PFSK-1 (cell line): ENCODE measurements at regions not wholly inside any gene's neighbourhood (a gene's known extent, or its start where the extent isn't known, plus 50 kb on each side); places are given as distances from the start of the nearest gene placed in this dataset.

Experiments used
- FOXP2 ChIP-seq: optimal IDR thresholded peaks from 2 replicates; pipeline ENCODE3; 2011; ENCODE audit warnings: borderline replicate concordance, control low read depth, inconsistent platforms; ENCODE audit not compliant: insufficient read depth; ENCODE audit errors: extremely low read length, extremely low read depth
- POLR2AphosphoS5 ChIP-seq: IDR thresholded peaks from 2 replicates; pipeline ENCODE4 v1.6.1; 2012; ENCODE audit warnings: low read depth, mild to moderate bottlenecking, control low read depth, low read length, moderate library complexity
- SIN3A ChIP-seq: IDR thresholded peaks from 2 replicates; pipeline ENCODE4 v1.6.1; 2012; ENCODE audit warnings: mild to moderate bottlenecking, low read length, moderate library complexity, borderline replicate concordance; ENCODE audit not compliant: insufficient read depth
- TAF1 ChIP-seq: IDR thresholded peaks from 2 replicates; pipeline ENCODE4 v1.6.1; 2012; ENCODE audit warnings: low read length, control low read depth, borderline replicate concordance; ENCODE audit not compliant: insufficient read depth
- TF ChIP-seq, protein P1 (sequence below), 2 experiments: IDR thresholded peaks; 2 replicates each; pipeline versions ENCODE4 v1.6.1 to v1.8.0; 2011 to 2012; ENCODE audit warnings: low read depth in 2 of 2, low read length in 2 of 2, control low read depth in 1 of 2, inconsistent platforms in 1 of 2, mild to moderate bottlenecking in 1 of 2, moderate library complexity in 1 of 2; ENCODE audit not compliant: insufficient read depth in 1 of 2

DNA sequence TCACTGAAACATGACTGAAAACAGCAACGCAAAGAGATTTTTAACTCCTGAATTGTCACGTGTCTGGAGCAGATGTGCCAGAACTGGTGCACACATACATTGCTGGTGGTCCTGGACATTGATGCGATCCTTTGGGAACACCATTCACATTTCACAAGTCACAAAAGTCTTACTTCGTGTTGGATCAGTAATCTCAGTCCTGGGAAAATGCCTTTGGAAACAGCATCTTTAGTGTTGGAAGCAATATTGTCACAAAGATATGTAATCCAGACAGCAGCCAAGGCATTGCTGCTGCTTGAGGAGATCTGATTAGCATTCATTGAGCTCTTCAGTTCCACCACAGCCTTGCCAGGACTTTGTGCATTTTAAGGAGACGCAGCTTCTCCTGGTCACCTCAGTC is 126.2 kb upstream of the SH3BP4 start:
- no peak for TF ChIP-seq POLR2AphosphoS5
- TF ChIP-seq FOXP2 = no peak
- no peak for TF ChIP-seq SIN3A
- TF ChIP-seq, protein P1, sequence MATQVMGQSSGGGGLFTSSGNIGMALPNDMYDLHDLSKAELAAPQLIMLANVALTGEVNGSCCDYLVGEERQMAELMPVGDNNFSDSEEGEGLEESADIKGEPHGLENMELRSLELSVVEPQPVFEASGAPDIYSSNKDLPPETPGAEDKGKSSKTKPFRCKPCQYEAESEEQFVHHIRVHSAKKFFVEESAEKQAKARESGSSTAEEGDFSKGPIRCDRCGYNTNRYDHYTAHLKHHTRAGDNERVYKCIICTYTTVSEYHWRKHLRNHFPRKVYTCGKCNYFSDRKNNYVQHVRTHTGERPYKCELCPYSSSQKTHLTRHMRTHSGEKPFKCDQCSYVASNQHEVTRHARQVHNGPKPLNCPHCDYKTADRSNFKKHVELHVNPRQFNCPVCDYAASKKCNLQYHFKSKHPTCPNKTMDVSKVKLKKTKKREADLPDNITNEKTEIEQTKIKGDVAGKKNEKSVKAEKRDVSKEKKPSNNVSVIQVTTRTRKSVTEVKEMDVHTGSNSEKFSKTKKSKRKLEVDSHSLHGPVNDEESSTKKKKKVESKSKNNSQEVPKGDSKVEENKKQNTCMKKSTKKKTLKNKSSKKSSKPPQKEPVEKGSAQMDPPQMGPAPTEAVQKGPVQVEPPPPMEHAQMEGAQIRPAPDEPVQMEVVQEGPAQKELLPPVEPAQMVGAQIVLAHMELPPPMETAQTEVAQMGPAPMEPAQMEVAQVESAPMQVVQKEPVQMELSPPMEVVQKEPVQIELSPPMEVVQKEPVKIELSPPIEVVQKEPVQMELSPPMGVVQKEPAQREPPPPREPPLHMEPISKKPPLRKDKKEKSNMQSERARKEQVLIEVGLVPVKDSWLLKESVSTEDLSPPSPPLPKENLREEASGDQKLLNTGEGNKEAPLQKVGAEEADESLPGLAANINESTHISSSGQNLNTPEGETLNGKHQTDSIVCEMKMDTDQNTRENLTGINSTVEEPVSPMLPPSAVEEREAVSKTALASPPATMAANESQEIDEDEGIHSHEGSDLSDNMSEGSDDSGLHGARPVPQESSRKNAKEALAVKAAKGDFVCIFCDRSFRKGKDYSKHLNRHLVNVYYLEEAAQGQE (IDR thresholded peaks at IDR 0.05; ENCODE audit: insufficient read depth in 1 of 2, low read depth in 2 of 2, low read length in 2 of 2) = no peak
- no peak for TF ChIP-seq TAF1

DNA sequence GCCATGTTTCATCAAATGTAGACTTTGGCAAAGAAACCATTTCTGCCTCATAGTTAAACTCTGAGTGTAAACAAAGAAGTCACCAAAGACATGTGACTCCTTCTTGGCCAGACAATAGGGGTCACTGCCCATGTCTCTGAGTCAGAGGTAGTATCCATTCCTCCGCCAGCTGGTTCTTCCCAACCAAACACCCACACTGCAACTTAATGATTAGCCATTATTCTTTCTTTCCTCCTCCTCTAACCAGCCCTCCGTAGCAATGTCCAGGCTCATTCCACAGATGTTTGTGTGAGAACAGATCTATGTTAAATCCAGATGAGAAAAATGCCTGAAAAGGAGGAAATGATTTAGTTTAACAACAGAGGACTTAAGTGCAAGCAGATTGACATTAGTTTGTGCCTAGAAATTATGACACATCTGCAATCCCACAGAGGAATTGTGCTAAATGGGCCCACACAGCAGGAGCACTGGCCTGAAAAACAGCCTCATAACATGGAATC is 127.9 kb upstream of the SH3BP4 start:
- TF ChIP-seq TAF1 (no peak), SIN3A (no peak), POLR2AphosphoS5 (no peak), FOXP2 (no peak)
- TF ChIP-seq, protein P1 (IDR thresholded peaks at IDR 0.05; ENCODE audit: insufficient read depth in 1 of 2, low read depth in 2 of 2, low read length in 2 of 2) = no peak

DNA sequence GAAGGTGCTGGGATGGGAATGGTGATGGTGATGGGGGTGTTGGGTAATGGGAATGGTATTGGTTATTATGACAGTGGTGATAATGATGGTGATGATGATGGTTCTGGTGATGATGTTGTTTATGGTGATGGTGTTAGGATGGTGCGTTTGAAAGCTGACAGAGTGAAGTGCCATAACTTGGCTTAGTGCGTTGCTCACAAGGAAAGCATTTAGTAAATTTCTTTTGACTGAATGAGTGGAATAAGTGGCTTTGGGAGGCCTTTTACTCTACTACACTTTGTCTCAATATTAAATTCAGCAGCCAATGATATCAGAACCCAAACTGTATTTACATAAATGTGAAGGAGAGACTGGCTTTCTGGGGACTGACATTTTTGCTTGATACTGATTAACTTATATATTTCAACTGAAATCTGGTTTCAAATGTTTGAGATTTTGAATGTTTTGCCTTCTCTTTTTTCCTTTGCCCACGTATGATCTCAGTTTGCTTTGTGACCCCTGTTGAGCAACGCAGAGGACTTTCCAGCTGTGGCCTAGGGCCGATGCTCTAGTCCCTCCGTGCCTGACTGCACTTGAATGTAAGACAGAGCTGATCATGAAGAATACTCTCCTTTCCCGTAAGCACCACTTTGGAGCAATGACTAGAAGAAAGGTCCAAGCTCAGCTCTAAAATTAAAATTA is 128.5 kb upstream of the SH3BP4 start:
- TF ChIP-seq SIN3A (no peak), TAF1 (no peak), POLR2AphosphoS5 (no peak), FOXP2 (no peak)
- TF ChIP-seq, protein P1 (IDR thresholded peaks at IDR 0.05; ENCODE audit: insufficient read depth in 1 of 2, low read depth in 2 of 2, low read length in 2 of 2) = no peak

DNA sequence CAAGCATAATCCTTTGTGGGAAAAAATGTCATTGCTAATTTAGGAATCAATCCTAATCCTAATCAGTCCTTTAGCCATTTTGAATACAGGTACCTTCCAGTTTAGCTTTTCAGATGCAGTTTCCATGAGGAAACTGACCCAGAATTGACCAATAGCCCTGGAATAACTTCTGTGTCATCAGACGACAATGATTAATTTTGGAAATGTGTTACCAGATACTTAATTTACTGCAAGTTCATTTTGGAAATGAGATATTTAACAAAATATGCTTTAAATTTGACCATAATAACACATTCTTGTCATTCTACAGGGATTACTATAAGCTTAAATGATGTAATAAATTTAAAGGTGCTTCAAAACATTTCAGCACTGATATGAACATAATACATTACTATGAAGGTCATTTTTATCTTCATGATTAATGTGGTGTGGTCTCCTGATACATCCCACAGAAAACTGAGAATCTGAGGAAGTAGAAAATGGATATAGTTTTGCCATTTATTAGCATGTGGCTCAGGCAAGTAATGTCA is 129.8 kb upstream of the SH3BP4 start:
- TF ChIP-seq FOXP2 = no peak
- TF ChIP-seq POLR2AphosphoS5 = no peak
- no peak for TF ChIP-seq SIN3A
- TF ChIP-seq, protein P1 (IDR thresholded peaks at IDR 0.05; ENCODE audit: insufficient read depth in 1 of 2, low read depth in 2 of 2, low read length in 2 of 2) = no peak
- TF ChIP-seq TAF1 = no peak
